HEK293 (cell line): ENCODE measurements at regions not wholly inside any gene's neighbourhood (a gene's known extent, or its start where the extent isn't known, plus 50 kb on each side); places are given as distances from the start of the nearest gene placed in this dataset.

Experiments
- CTCF ChIA-PET: fragments of 350-600 bp; formaldehyde crosslinking; extraction: SDS; loops from one replicate; lab custom pipeline; 2021; ENCODE audit warnings: antibody characterized with exemption; lab: Yijun Ruan, JAX
- POLR2A ChIA-PET: fragments of 300-600 bp; formaldehyde crosslinking; extraction: SDS; loops from one replicate; lab custom pipeline; 2020; ENCODE audit warnings: antibody characterized with exemption, inconsistent platforms; lab: Yijun Ruan, JAX
- H3K27ac ChIP-seq: fragments of 200-500 bp; sonication (Bioruptor generic); 2 replicates; pipeline ENCODE4 v1.5.1; 2014; ENCODE audit warnings: low read depth, low read length, control low read depth, inconsistent platforms; ENCODE audit errors: extremely low read depth
- H3K36me3 ChIP-seq, 2 experiments: fragments of 200-500 bp in 1 of 2; sonication (Bioruptor generic) in 1 of 2; 1 replicate in 1 of 2; 2 replicates in 1 of 2; pipeline ENCODE4 v1.5.1; 2014 to 2017; ENCODE audit warnings: inconsistent platforms in 2 of 2, low read length in 2 of 2; ENCODE audit not compliant: control insufficient read depth in 2 of 2, insufficient read depth in 1 of 2
- H3K4me1 ChIP-seq: fragments of 200-500 bp; sonication (Bioruptor generic); 2 replicates; pipeline ENCODE4 v1.5.1; 2014; ENCODE audit warnings: mild to moderate bottlenecking, low read length, inconsistent platforms; ENCODE audit not compliant: control insufficient read depth, insufficient read depth
- H3K4me3 ChIP-seq: 2 replicates; pipeline ENCODE4 v1.5.1; 2011; ENCODE audit warnings: low read depth, mild to moderate bottlenecking, control low read depth, low read length, moderate library complexity
- H3K9me3 ChIP-seq: fragments of 200-500 bp; sonication (Bioruptor generic); 2 replicates; pipeline ENCODE4 v1.5.1; 2014; ENCODE audit warnings: low read depth, low read length, inconsistent platforms; ENCODE audit not compliant: control insufficient read depth, insufficient read depth
- HIC1 ChIP-seq: fragments of 450-650 bp; formaldehyde crosslinking; IDR thresholded peaks from 2 replicates; pipeline ENCODE4 v1.5.1; 2016; ENCODE audit warnings: missing biosample characterization, missing genetic modification characterization
- KLF17 ChIP-seq: fragments of 450-650 bp; formaldehyde crosslinking; IDR thresholded peaks from 2 replicates; pipeline ENCODE4 v1.5.1; 2016; ENCODE audit warnings: missing biosample characterization, missing genetic modification characterization
- TSHZ1 ChIP-seq: fragments of 450-650 bp; formaldehyde crosslinking; IDR thresholded peaks from 2 replicates; pipeline ENCODE4 v1.5.1; 2016; ENCODE audit warnings: missing biosample characterization, missing genetic modification characterization, borderline replicate concordance
- YY1 ChIP-seq: fragments of 450-650 bp; formaldehyde crosslinking; IDR thresholded peaks from 2 replicates; pipeline ENCODE4 v1.5.1; 2018; ENCODE audit warnings: missing biosample characterization, missing genetic modification characterization
- ZBTB10 ChIP-seq: fragments of 450-650 bp; formaldehyde crosslinking; IDR thresholded peaks from 2 replicates; pipeline ENCODE4 v1.5.1; 2016; ENCODE audit warnings: missing biosample characterization, missing genetic modification characterization
- ZEB2 ChIP-seq: fragments of 450-650 bp; formaldehyde crosslinking; IDR thresholded peaks from 2 replicates; pipeline ENCODE4 v1.5.1; 2016; ENCODE audit warnings: missing biosample characterization, missing genetic modification characterization
- ZNF140 ChIP-seq: fragments of 450-650 bp; formaldehyde crosslinking; IDR thresholded peaks from 2 replicates; pipeline ENCODE4 v1.5.1; 2016; ENCODE audit warnings: missing biosample characterization, missing genetic modification characterization
- ZNF155 ChIP-seq: fragments of 450-650 bp; formaldehyde crosslinking; IDR thresholded peaks from 2 replicates; pipeline ENCODE4 v1.5.1; 2016; ENCODE audit warnings: missing biosample characterization, missing genetic modification characterization
- ZNF221 ChIP-seq: fragments of 450-650 bp; formaldehyde crosslinking; IDR thresholded peaks from 2 replicates; pipeline ENCODE4 v1.5.1; 2017; ENCODE audit warnings: missing biosample characterization, missing genetic modification characterization, borderline replicate concordance
- ZNF350 ChIP-seq: fragments of 450-650 bp; formaldehyde crosslinking; IDR thresholded peaks from 2 replicates; pipeline ENCODE4 v1.5.0; 2017; ENCODE audit warnings: missing biosample characterization, mild to moderate bottlenecking, missing genetic modification characterization
- ZNF416 ChIP-seq: fragments of 450-650 bp; formaldehyde crosslinking; IDR thresholded peaks from 2 replicates; pipeline ENCODE4 v1.5.1; 2016; ENCODE audit warnings: missing biosample characterization, missing genetic modification characterization
- ZNF624 ChIP-seq: fragments of 450-650 bp; formaldehyde crosslinking; IDR thresholded peaks from 2 replicates; pipeline ENCODE4 v1.5.1; 2017; ENCODE audit warnings: missing biosample characterization, missing genetic modification characterization
- ZNF704 ChIP-seq: fragments of 450-650 bp; formaldehyde crosslinking; IDR thresholded peaks from 2 replicates; pipeline ENCODE4 v1.5.1; 2016; ENCODE audit warnings: missing biosample characterization, missing genetic modification characterization
- ZNF76 ChIP-seq: fragments of 450-650 bp; formaldehyde crosslinking; IDR thresholded peaks from 2 replicates; pipeline ENCODE4; 2016; ENCODE audit warnings: low read depth, missing biosample characterization, missing genetic modification characterization, borderline replicate concordance
- ZSCAN16 ChIP-seq: fragments of 450-650 bp; formaldehyde crosslinking; IDR thresholded peaks from 2 replicates; pipeline ENCODE4 v1.5.1; 2016; ENCODE audit warnings: missing biosample characterization, missing genetic modification characterization
- ZSCAN18 ChIP-seq: fragments of 450-650 bp; formaldehyde crosslinking; IDR thresholded peaks from 2 replicates; pipeline ENCODE4 v1.5.1; 2016; ENCODE audit warnings: missing biosample characterization, missing genetic modification characterization

- H3K27ac ChIP-seq: no peak overlapping the region
- CTCF ChIA-PET: interaction anchor here (0.7 kb wide), 1 partner anchor 187 kb away, joined by 3 read pairs; no protein-coding TSS in a partner anchor
- POLR2A ChIA-PET: no interaction called here
- TF ChIP-seq ZNF76: no peak
- TF ChIP-seq ZNF624 (tag by site-specific recombination): no peak
- no peak for TF ChIP-seq KLF17 (tag by site-specific recombination)
- TF ChIP-seq ZNF155 (tag by site-specific recombination): no peak
- TF ChIP-seq ZNF140 (tag by site-specific recombination): no peak
- no peak for TF ChIP-seq ZNF350
- TF ChIP-seq ZNF416: no peak
- no peak for TF ChIP-seq ZEB2 (tag by site-specific recombination)
- TF ChIP-seq ZNF221 (tag by site-specific recombination): no peak
- TF ChIP-seq ZSCAN16 (tag by site-specific recombination): no peak
- TF ChIP-seq ZNF704 (tag by site-specific recombination): no peak
- no peak for TF ChIP-seq HIC1 (tag by site-specific recombination)
- no peak for TF ChIP-seq ZSCAN18 (tag by site-specific recombination)
- TF ChIP-seq YY1 (tag by site-specific recombination): no peak
- TF ChIP-seq TSHZ1 (tag by site-specific recombination): no peak
- TF ChIP-seq ZBTB10 (tag by site-specific recombination): no peak
- no peak overlapping the region for H3K4me3 ChIP-seq
- H3K9me3 ChIP-seq: no peaks in the 10 kb centered on the region
- no peaks in the 10 kb centered on the region for H3K4me1 ChIP-seq
- H3K36me3 ChIP-seq: no peaks in the 10 kb centered on the region
Measured at GRCh38 chr4:101555341-101555880, 208.1 kb upstream of the PPP3CA start.
